HepG2 (cell line): ENCODE measurements at regions not wholly inside any gene's neighbourhood (a gene's known extent, or its start where the extent isn't known, plus 50 kb on each side); places are given as distances from the start of the nearest gene placed in this dataset.

ENCODE experiments used
- CEBPB ChIP-seq: IDR thresholded peaks from 2 replicates; pipeline ENCODE4 v1.6.1; 2011; ENCODE audit warnings: low read depth, low read length, improper control_type of control experiment, borderline replicate concordance
- CTCF ChIP-seq: sonication (generic); formaldehyde crosslinking; IDR thresholded peaks from 2 replicates; pipeline ENCODE4 v1.5.0; 2020; ENCODE audit warnings: mild to moderate bottlenecking, missing genetic modification reagents, moderate library complexity
- ELF1 ChIP-seq: sonication (generic); formaldehyde crosslinking; IDR thresholded peaks from 2 replicates; pipeline ENCODE4 v1.4.0; 2020; ENCODE audit warnings: missing genetic modification reagents
- HES4 ChIP-seq: sonication (generic); formaldehyde crosslinking; IDR thresholded peaks from 2 replicates; pipeline ENCODE4 v1.9.0; 2021; ENCODE audit warnings: mild to moderate bottlenecking, missing genetic modification reagents, borderline replicate concordance
- IRF2 ChIP-seq: IDR thresholded peaks from 2 replicates; pipeline ENCODE4 v1.6.1; 2018; ENCODE audit warnings: missing genetic modification reagents, missing compliant biosample characterization
- JUN ChIP-seq: sonication (generic); formaldehyde crosslinking; IDR thresholded peaks from 2 replicates; pipeline ENCODE4 v1.4.0; 2020; ENCODE audit warnings: mild to moderate bottlenecking, missing genetic modification reagents
- MTA1 ChIP-seq: sonication (generic); formaldehyde crosslinking; IDR thresholded peaks from 2 replicates; pipeline ENCODE4 v1.4.0; 2020; ENCODE audit warnings: missing genetic modification reagents, mild to moderate bottlenecking, borderline replicate concordance
- POLR2AphosphoS5 ChIP-seq: IDR thresholded peaks from 2 replicates; pipeline ENCODE4 v1.6.1; 2012; ENCODE audit warnings: low read depth, low read length
- RAD51 ChIP-seq: fragments of 450-650 bp; IDR thresholded peaks from 2 replicates; pipeline ENCODE4 v1.6.1; 2016; ENCODE audit warnings: borderline replicate concordance

- TF ChIP-seq CTCF (no peak), POLR2AphosphoS5 (no peak), ELF1 (no peak), IRF2 (CRISPR knock-in tag) (no peak), HES4 (CRISPR knock-in tag) (no peak), JUN (no peak), CEBPB (no peak), RAD51 (no peak), MTA1 (CRISPR knock-in tag) (no peak)
These were observed 152.5 kb upstream of the PLEKHG7 start for GRCh38 chr12:92550254-92550653.
